Glutamatergic neuron (in vitro differentiated cells): ENCODE measurements at regions not wholly inside any gene's neighbourhood (a gene's known extent, or its start where the extent isn't known, plus 50 kb on each side); places are given as distances from the start of the nearest gene placed in this dataset.

Experiments
- DNase-seq: peaks from one replicate; pipeline ENCODE4 v3.0.0; 2022
- H3K27ac Mint-ChIP-seq: one replicate; pipeline ENCODE4 v1.8.0; 2020; ENCODE audit warnings: mild to moderate bottlenecking, mixed read lengths, inconsistent platforms; ENCODE audit not compliant: unreplicated experiment
- H3K27me3 Mint-ChIP-seq: one replicate; pipeline ENCODE4 v1.8.0; 2020; ENCODE audit warnings: mild to moderate bottlenecking, moderate library complexity, mixed read lengths, inconsistent platforms; ENCODE audit not compliant: unreplicated experiment
- H3K36me3 Mint-ChIP-seq: one replicate; pipeline ENCODE4 v1.8.0; 2020; ENCODE audit warnings: mild to moderate bottlenecking, mixed read lengths, inconsistent platforms; ENCODE audit not compliant: unreplicated experiment
- H3K4me1 Mint-ChIP-seq: one replicate; pipeline ENCODE4 v1.8.0; 2020; ENCODE audit warnings: mild to moderate bottlenecking, low read depth, mixed read lengths, inconsistent platforms; ENCODE audit not compliant: unreplicated experiment
- H3K4me3 Mint-ChIP-seq: one replicate; pipeline ENCODE4 v1.8.0; 2020; ENCODE audit warnings: mild to moderate bottlenecking, mixed read lengths, inconsistent platforms; ENCODE audit not compliant: unreplicated experiment
- H3K9me3 Mint-ChIP-seq: one replicate; pipeline ENCODE4 v1.8.0; 2020; ENCODE audit warnings: mild to moderate bottlenecking, moderate library complexity, mixed read lengths, inconsistent platforms; ENCODE audit not compliant: unreplicated experiment
- CTCF ChIP-seq: fragments of 200-600 bp; sonication (generic); IDR thresholded peaks from one replicate; pipeline ENCODE4 v1.5.0; 2021; ENCODE audit not compliant: partially characterized antibody, unreplicated experiment

DNA sequence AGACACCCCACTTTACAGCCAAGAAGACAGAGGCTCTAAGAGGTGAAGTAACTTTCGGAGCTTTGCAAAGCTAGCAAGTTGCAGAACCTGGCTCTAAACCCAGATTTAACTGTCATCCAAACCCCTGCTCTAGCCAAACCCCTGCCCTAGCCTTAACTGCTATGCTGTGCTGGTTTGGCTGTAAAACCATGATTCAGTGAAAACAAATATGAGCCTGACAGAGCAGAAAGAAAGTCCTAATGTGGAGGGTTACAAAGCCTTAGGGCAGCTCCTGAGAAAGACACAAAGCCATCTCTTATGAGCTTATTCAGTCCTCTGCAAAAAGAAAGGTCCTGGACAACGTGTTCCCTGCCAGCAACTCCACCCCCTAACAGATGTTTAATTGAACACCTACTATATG is 172.8 kb downstream of the KATNAL1 start:
- no peak for DNase-seq
- TF ChIP-seq CTCF = no peak
- H3K4me3 Mint-ChIP-seq = no peak overlapping the region
- no peak overlapping the region for H3K27ac Mint-ChIP-seq
- no peaks in the 10 kb centered on the region for H3K27me3 Mint-ChIP-seq
- H3K9me3 Mint-ChIP-seq = peaks cover 1% of the 10 kb centered on the region
- H3K36me3 Mint-ChIP-seq = peaks cover 4% of the 10 kb centered on the region
- peaks cover 15% of the 10 kb centered on the region for H3K4me1 Mint-ChIP-seq

DNA sequence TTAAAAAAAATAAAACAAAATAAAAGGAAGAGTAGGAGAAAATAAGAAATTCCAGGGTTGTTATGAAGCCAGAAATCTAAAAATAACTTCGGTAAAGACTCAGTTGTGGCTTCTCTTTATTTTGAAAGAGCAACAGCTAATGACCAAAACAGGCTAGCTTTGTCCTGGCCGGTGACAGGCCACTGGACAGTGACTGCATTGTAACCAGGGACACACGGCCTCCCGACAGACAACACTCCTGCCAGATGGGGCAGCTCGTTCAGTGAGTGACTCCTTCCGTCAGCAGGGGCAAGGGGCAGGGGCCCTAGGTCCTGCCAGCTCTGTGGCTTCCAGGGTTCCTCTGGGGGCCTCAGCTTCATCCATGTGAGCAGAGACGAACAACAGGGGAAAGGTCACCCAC is 173.4 kb downstream of the KATNAL1 start:
- Mint-ChIP-seq H3K36me3 (peaks cover 4% of the 10 kb centered on the region), H3K4me3 (no peak overlapping the region), H3K9me3 (no peaks in the 10 kb centered on the region), H3K27ac (no peak overlapping the region), H3K27me3 (no peaks in the 10 kb centered on the region), H3K4me1 (peaks cover 15% of the 10 kb centered on the region)
- TF ChIP-seq CTCF = no peak
- no peak for DNase-seq

GRCh38 chr13:30133554-30133912 is 173.8 kb downstream of the KATNAL1 start:
- Mint-ChIP-seq H3K9me3 (peaks cover 1% of the 10 kb centered on the region), H3K36me3 (peaks cover 4% of the 10 kb centered on the region), H3K4me1 (peaks cover 15% of the 10 kb centered on the region), H3K27ac (no peak overlapping the region), H3K27me3 (peaks cover 2% of the 10 kb centered on the region), H3K4me3 (no peak overlapping the region)
- no peak for DNase-seq
- TF ChIP-seq CTCF = no peak

- peaks cover 4% of the 10 kb centered on the region for H3K36me3 Mint-ChIP-seq
- peaks cover 2% of the 10 kb centered on the region for H3K27me3 Mint-ChIP-seq
- H3K9me3 Mint-ChIP-seq = peaks cover 3% of the 10 kb centered on the region
- no peak overlapping the region for H3K4me3 Mint-ChIP-seq
- DNase-seq = peak; percentile 100
- peaks cover 15% of the 10 kb centered on the region for H3K4me1 Mint-ChIP-seq
- H3K27ac Mint-ChIP-seq = no peak overlapping the region
- peak; percentile 97 for TF ChIP-seq CTCF
Observed at GRCh38 chr13:30132623-30133553, 174.5 kb downstream of the KATNAL1 start.

DNA sequence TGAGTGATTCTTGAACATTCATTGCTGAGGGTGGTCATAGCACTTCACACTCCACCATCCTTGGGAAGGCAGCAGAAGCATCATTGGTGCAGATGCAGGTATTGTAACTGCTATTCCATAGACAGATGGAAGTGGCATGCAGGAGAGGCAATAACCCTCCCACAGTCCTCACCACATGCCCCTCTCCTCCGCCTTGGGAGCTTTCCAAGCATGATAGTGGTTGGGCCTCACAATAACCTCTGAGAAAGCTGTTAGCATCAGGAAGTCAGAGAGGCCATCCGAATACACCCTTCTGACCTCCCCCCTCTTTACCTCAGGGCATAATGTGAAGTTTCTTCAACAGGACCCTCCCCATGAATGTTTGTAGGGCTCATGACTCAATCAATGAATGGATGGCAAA is 177.9 kb downstream of the KATNAL1 start:
- Mint-ChIP-seq H3K4me3 (no peak overlapping the region), H3K9me3 (peaks cover 3% of the 10 kb centered on the region), H3K4me1 (peaks cover 13% of the 10 kb centered on the region), H3K27ac (no peak overlapping the region), H3K36me3 (no peaks in the 10 kb centered on the region), H3K27me3 (peaks cover 2% of the 10 kb centered on the region)
- TF ChIP-seq CTCF = no peak
- DNase-seq = no peak
